H1 (cell line): ENCODE measurements at regions not wholly inside any gene's neighbourhood (a gene's known extent, or its start where the extent isn't known, plus 50 kb on each side); places are given as distances from the start of the nearest gene placed in this dataset.

Experiments used
- CTCF ChIA-PET: fragments of 300-600 bp; sonication (Branson Sonifier 250); formaldehyde crosslinking; loops from one replicate; lab custom pipeline; 2021; ENCODE audit not compliant: partially characterized antibody; lab: Charles Lee
- POLR2A ChIA-PET: fragments of 300-600 bp; sonication (Branson Sonifier 250); formaldehyde crosslinking; loops from one replicate; lab custom pipeline; 2021; ENCODE audit warnings: inconsistent platforms; ENCODE audit not compliant: partially characterized antibody; lab: Charles Lee
- DNase-seq, 2 experiments: peaks; one replicate each; pipeline versions ENCODE4 v3.0.0 to v3.0.0-alpha.2; 2010 to 2022; ENCODE audit warnings: low spot score in 2 of 2, low read depth in 1 of 2, mixed read lengths in 1 of 2
- FAIRE-seq: peaks from 2 replicates; lab custom pipeline; 2011; peaks lifted over from hg19 to GRCh38; lab: Jason Lieb, UNC
- H2AFZ ChIP-seq: 2 replicates; pipeline ENCODE4 v1.8.1; 2012; ENCODE audit warnings: low read length, inconsistent platforms
- H2AK5ac ChIP-seq: 2 replicates; pipeline ENCODE4 v1.6.1; 2013; ENCODE audit warnings: low read depth, low read length
- H2BK120ac ChIP-seq: replicated peaks from 2 replicates; pipeline ENCODE3; 2013; ENCODE audit warnings: low read depth, low read length, inconsistent platforms
- H2BK12ac ChIP-seq: 2 replicates; pipeline ENCODE4 v1.6.1; 2013; ENCODE audit warnings: low read depth, low read length
- H2BK15ac ChIP-seq: 2 replicates; pipeline ENCODE4 v1.6.1; 2013; ENCODE audit warnings: low read length
- H2BK20ac ChIP-seq: 2 replicates; pipeline ENCODE4 v1.6.1; 2013; ENCODE audit warnings: low read length
- H2BK5ac ChIP-seq: 2 replicates; pipeline ENCODE4 v1.6.1; 2013; ENCODE audit warnings: low read depth, low read length
- H3K14ac ChIP-seq: 2 replicates; pipeline ENCODE4 v1.6.1; 2013; ENCODE audit warnings: inconsistent platforms; ENCODE audit not compliant: insufficient read length
- H3K18ac ChIP-seq: 2 replicates; pipeline ENCODE4 v1.6.1; 2013; ENCODE audit warnings: low read length; ENCODE audit errors: extremely low read depth
- H3K23ac ChIP-seq: 2 replicates; pipeline ENCODE4 v1.6.1; 2013; ENCODE audit warnings: inconsistent platforms; ENCODE audit not compliant: insufficient read length
- H3K23me2 ChIP-seq: 2 replicates; pipeline ENCODE4 v1.6.1; 2013; ENCODE audit warnings: low read depth, low read length
- H3K27ac ChIP-seq: 2 replicates; pipeline ENCODE4 v1.6.1; 2011; ENCODE audit warnings: low read depth, low read length, inconsistent platforms
- H3K27me3 ChIP-seq, 4 experiments: replicated peaks in 1 of 4; 1 replicate in 1 of 4; 2 replicates in 3 of 4; pipeline versions ENCODE4 v1.6.1 to v1.8.1; 2011 to 2013; ENCODE audit warnings: low read length in 3 of 4, mild to moderate bottlenecking in 3 of 4, inconsistent platforms in 2 of 4, mixed read lengths in 2 of 4, moderate library complexity in 1 of 4; ENCODE audit not compliant: control insufficient read depth in 3 of 4, insufficient read depth in 3 of 4; ENCODE audit errors: extremely low read depth in 1 of 4
- H3K36me3 ChIP-seq, 4 experiments: 2 replicates each; pipeline versions ENCODE4 v1.6.1 to v1.8.1; 2011 to 2013; ENCODE audit warnings: mild to moderate bottlenecking in 4 of 4, low read length in 3 of 4, moderate library complexity in 2 of 4, control low read depth in 1 of 4, inconsistent platforms in 1 of 4; ENCODE audit not compliant: insufficient read depth in 4 of 4, control insufficient read depth in 2 of 4
- H3K4ac ChIP-seq: replicated peaks from 2 replicates; pipeline ENCODE3; 2013; ENCODE audit warnings: low read length, low read depth, mixed read lengths, inconsistent platforms; ENCODE audit not compliant: insufficient read length
- H3K4me1 ChIP-seq, 4 experiments: replicated peaks in 1 of 4; 1 replicate in 1 of 4; 2 replicates in 3 of 4; pipeline versions ENCODE4 v1.6.1 to v1.8.1; 2011 to 2013; ENCODE audit warnings: low read length in 3 of 4, inconsistent platforms in 2 of 4, mixed read lengths in 1 of 4; ENCODE audit not compliant: insufficient read depth in 4 of 4, control insufficient read depth in 3 of 4
- H3K4me2 ChIP-seq, 2 experiments: 2 replicates each; pipeline versions ENCODE4 v1.6.1 to v1.8.1; 2011 to 2013; ENCODE audit warnings: low read depth in 2 of 2, low read length in 2 of 2, control low read depth in 1 of 2, inconsistent platforms in 1 of 2, mild to moderate bottlenecking in 1 of 2; ENCODE audit not compliant: insufficient read depth in 1 of 2
- H3K4me3 ChIP-seq, 4 experiments: fragments of 200-600, 300-600 bp in 1 of 4; sonication (generic), shearing (Covaris generic), sonication (Bioruptor Twin) in 1 of 4; 2 replicates each; pipeline versions ENCODE4 v1.5.1 to v1.8.1; 2011 to 2016; ENCODE audit warnings: low read length in 4 of 4, low read depth in 3 of 4, control low read depth in 2 of 4, inconsistent platforms in 2 of 4, mild to moderate bottlenecking in 2 of 4, mixed read lengths in 1 of 4, moderate library complexity in 1 of 4; ENCODE audit not compliant: insufficient read depth in 2 of 4; ENCODE audit errors: extremely low read depth in 1 of 4
- H3K56ac ChIP-seq: replicated peaks from 2 replicates; pipeline ENCODE3; 2013; ENCODE audit warnings: low read depth, mild to moderate bottlenecking, mixed read lengths, low read length, inconsistent platforms; ENCODE audit not compliant: insufficient read length
- H3K79me1 ChIP-seq: 2 replicates; pipeline ENCODE4 v1.6.1; 2013; ENCODE audit warnings: low read depth, low read length, control low read depth
- H3K79me2 ChIP-seq, 2 experiments: 2 replicates each; pipeline versions ENCODE4 v1.6.1 to v1.8.1; 2012 to 2013; ENCODE audit warnings: low read length in 2 of 2, mild to moderate bottlenecking in 2 of 2, inconsistent platforms in 1 of 2; ENCODE audit not compliant: insufficient read depth in 2 of 2, control insufficient read depth in 1 of 2
- H3K9ac ChIP-seq, 4 experiments: replicated peaks in 1 of 4; 1 replicate in 1 of 4; 2 replicates in 3 of 4; pipeline versions ENCODE4 v1.6.1 to v1.8.1; 2011 to 2013; ENCODE audit warnings: low read depth in 3 of 4, low read length in 3 of 4, control low read depth in 2 of 4, mild to moderate bottlenecking in 2 of 4, moderate library complexity in 2 of 4, inconsistent platforms in 1 of 4; ENCODE audit errors: extremely low read depth in 1 of 4
- H3K9me3 ChIP-seq, 2 experiments: 2 replicates each; pipeline versions ENCODE4 v1.6.1 to v1.8.1; 2012 to 2013; ENCODE audit warnings: mild to moderate bottlenecking in 2 of 2, moderate library complexity in 2 of 2, control low read depth in 1 of 2, inconsistent platforms in 1 of 2, low read depth in 1 of 2, low read length in 1 of 2, mixed read lengths in 1 of 2; ENCODE audit not compliant: insufficient read depth in 2 of 2
- H4K20me1 ChIP-seq, 2 experiments: replicated peaks in 1 of 2; 2 replicates each; pipeline versions ENCODE3 to v1.8.1; 2011 to 2013; ENCODE audit warnings: inconsistent platforms in 2 of 2, low read length in 2 of 2, mild to moderate bottlenecking in 1 of 2; ENCODE audit not compliant: insufficient read depth in 2 of 2, control insufficient read depth in 1 of 2
- H4K5ac ChIP-seq: 2 replicates; pipeline ENCODE4 v1.6.1; 2013; ENCODE audit warnings: low read length, low read depth, mixed read lengths, inconsistent platforms; ENCODE audit not compliant: insufficient read length
- H4K8ac ChIP-seq: 2 replicates; pipeline ENCODE4 v1.8.0; 2013; ENCODE audit warnings: mild to moderate bottlenecking, moderate library complexity, low read length, inconsistent platforms; ENCODE audit not compliant: insufficient read depth; ENCODE audit errors: extremely low read depth
- H4K91ac ChIP-seq: replicated peaks from 2 replicates; pipeline ENCODE3; 2013; ENCODE audit warnings: low read length, mixed read lengths, inconsistent platforms; ENCODE audit not compliant: insufficient read length
- BCL11A ChIP-seq, 2 experiments: IDR thresholded peaks; one replicate each; pipeline ENCODE4 v1.6.1; 2011; ENCODE audit warnings: low read depth in 2 of 2, low read length in 2 of 2, mild to moderate bottlenecking in 2 of 2
- BRCA1 ChIP-seq: IDR thresholded peaks from 2 replicates; pipeline ENCODE4 v1.6.1; 2012; ENCODE audit warnings: low read depth, low read length, improper control_type of control experiment
- EP300 ChIP-seq, 2 experiments: IDR thresholded peaks; 1 replicate in 1 of 2; 2 replicates in 1 of 2; pipeline ENCODE4 v1.6.1; 2011 to 2012; ENCODE audit warnings: low read depth in 2 of 2, low read length in 2 of 2, mild to moderate bottlenecking in 2 of 2, borderline replicate concordance in 1 of 2, inconsistent platforms in 1 of 2, moderate library complexity in 1 of 2
- EZH2 ChIP-seq: fragments of 200-600 bp; sonication (generic); IDR thresholded peaks from 2 replicates; pipeline ENCODE4 v1.7.1; 2012; ENCODE audit warnings: low read depth, mild to moderate bottlenecking, moderate library complexity, low read length, inconsistent platforms; ENCODE audit not compliant: severe bottlenecking
- KDM1A ChIP-seq: fragments of 200-600, 300-600 bp; sonication (generic); IDR thresholded peaks from 2 replicates; pipeline ENCODE4 v1.7.1; 2016; ENCODE audit warnings: mild to moderate bottlenecking, low read length, borderline replicate concordance
- KDM5A ChIP-seq: fragments of 200-600 bp; IDR thresholded peaks from 2 replicates; pipeline ENCODE4 v1.7.1; 2012; ENCODE audit warnings: mild to moderate bottlenecking, low read length, inconsistent platforms, mixed read lengths
- POLR2AphosphoS5 ChIP-seq: IDR thresholded peaks from 2 replicates; pipeline ENCODE4 v1.6.1; 2011; ENCODE audit warnings: low read depth, low read length
- SAP30 ChIP-seq: fragments of 300-600 bp; sonication (generic); IDR thresholded peaks from 2 replicates; pipeline ENCODE4 v1.7.1; 2012; ENCODE audit warnings: low read length, moderate library complexity, mild to moderate bottlenecking, inconsistent platforms; ENCODE audit not compliant: insufficient read depth, insufficient replicate concordance
- SIX5 ChIP-seq: IDR thresholded peaks from 2 replicates; pipeline ENCODE4 v1.6.1; 2011; ENCODE audit warnings: mild to moderate bottlenecking, low read depth, low read length
- TAF1 ChIP-seq: IDR thresholded peaks from 2 replicates; pipeline ENCODE4 v1.6.1; 2011; ENCODE audit warnings: mild to moderate bottlenecking, low read depth, low read length
- TAF7 ChIP-seq: optimal IDR thresholded peaks from 2 replicates; pipeline ENCODE3; 2011; ENCODE audit warnings: low read depth, mild to moderate bottlenecking, inconsistent platforms, low read length, moderate library complexity, borderline replicate concordance
- WGBS, 2 experiments: shearing (Covaris generic) in 1 of 2; methylation state at CpG; one replicate each; pipeline versions ENCODE4 v1.1.6 to v1.1.7; 2013 to 2015; ENCODE audit warnings: low lambda C conversion rate in 2 of 2, mixed read lengths in 2 of 2, inconsistent platforms in 1 of 2, low coverage in 1 of 2, missing lambda C conversion rate in 1 of 2; ENCODE audit not compliant: insufficient replicate concordance in 2 of 2, insufficient coverage in 1 of 2, insufficient read length in 1 of 2; ENCODE audit errors: extremely low coverage in 1 of 2, missing lambda C conversion rate in 1 of 2; 5-methylcytosine and 5-hydroxymethylcytosine counted together
- TF ChIP-seq, protein P1 (sequence below): IDR thresholded peaks from 2 replicates; pipeline ENCODE4 v1.6.1; 2012; ENCODE audit warnings: inconsistent platforms
- TF ChIP-seq, protein P2 (sequence below): IDR thresholded peaks from 2 replicates; pipeline ENCODE4 v1.6.1; 2011; ENCODE audit warnings: low read length, improper control_type of control experiment

DNA sequence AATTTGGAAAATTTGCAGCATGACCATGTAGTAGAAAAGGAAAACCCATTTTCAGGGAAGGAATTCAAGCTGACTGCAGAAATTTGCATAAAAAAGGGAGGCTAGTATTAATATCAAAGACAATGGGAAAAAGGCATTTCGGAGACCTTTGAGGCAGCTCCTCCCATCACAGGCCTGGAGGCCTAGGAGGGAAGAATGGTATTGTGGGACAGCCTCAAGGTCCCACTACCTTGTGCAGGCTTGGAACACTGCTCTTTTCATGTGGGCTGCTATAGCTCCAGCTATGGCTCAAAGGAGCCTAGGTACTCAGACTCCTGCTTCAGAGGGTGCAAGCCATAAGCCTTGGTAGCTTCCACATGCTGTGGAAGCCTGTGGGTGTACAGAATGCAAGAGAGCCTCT, 139.3 kb downstream of the C1orf94 start:
- Histone ChIP-seq H3K18ac (no peak overlapping the region), H3K27ac (no peak overlapping the region)
- no peak for FAIRE-seq
- TF ChIP-seq EZH2 (no peak), KDM5A (no peak), BRCA1 (no peak), BCL11A (IDR thresholded peaks at IDR 0.05; ENCODE audit: low read depth in 2 of 2, low read length in 2 of 2) (no peak), SAP30 (no peak), SIX5 (no peak), KDM1A (no peak), TAF1 (no peak), TAF7 (no peak), POLR2AphosphoS5 (no peak), EP300 (IDR thresholded peaks at IDR 0.05; ENCODE audit: borderline replicate concordance in 1 of 2, low read depth in 2 of 2, low read length in 2 of 2) (no peak)
- TF ChIP-seq, protein P1, sequence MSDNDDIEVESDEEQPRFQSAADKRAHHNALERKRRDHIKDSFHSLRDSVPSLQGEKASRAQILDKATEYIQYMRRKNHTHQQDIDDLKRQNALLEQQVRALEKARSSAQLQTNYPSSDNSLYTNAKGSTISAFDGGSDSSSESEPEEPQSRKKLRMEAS = no peak
- TF ChIP-seq, protein P2, sequence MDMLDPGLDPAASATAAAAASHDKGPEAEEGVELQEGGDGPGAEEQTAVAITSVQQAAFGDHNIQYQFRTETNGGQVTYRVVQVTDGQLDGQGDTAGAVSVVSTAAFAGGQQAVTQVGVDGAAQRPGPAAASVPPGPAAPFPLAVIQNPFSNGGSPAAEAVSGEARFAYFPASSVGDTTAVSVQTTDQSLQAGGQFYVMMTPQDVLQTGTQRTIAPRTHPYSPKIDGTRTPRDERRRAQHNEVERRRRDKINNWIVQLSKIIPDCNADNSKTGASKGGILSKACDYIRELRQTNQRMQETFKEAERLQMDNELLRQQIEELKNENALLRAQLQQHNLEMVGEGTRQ = no peak

More for the DNA sequence above, 139.3 kb downstream of the C1orf94 start:
- 83% methylated on average over 1 of the region's 1 CpG; no CpG with 5 or more reads in 1 of the 2 experiments for WGBS, 2 experiments
- H4K8ac ChIP-seq = no peak overlapping the region
- no peak overlapping the region for H2BK5ac ChIP-seq
- H4K91ac ChIP-seq = no peak overlapping the region
- no peaks in the 10 kb centered on the region for H3K23me2 ChIP-seq
- H4K5ac ChIP-seq = no peak overlapping the region
- H2AK5ac ChIP-seq = no peak overlapping the region
- DNase-seq = no peak
- no peaks in the 10 kb centered on the region for H3K36me3 ChIP-seq
- no peak overlapping the region for H3K56ac ChIP-seq
- H3K14ac ChIP-seq = no peak overlapping the region
- no peak overlapping the region for H2BK15ac ChIP-seq
- POLR2A ChIA-PET = no interaction called here
- no peaks in the 10 kb centered on the region for H3K79me2 ChIP-seq
- no peaks in the 10 kb centered on the region for H3K4me1 ChIP-seq
- no peak overlapping the region for H2BK120ac ChIP-seq
- peaks cover 14 to 17% of the 10 kb centered on the region in 2 experiments for H3K9me3 ChIP-seq
- peaks cover 0 to 1% (median 0%) of the 10 kb centered on the region in 4 experiments; a peak in 1 of 7 replicates for H3K27me3 ChIP-seq
- no peak overlapping the region for H3K4me2 ChIP-seq
- H3K23ac ChIP-seq = no peak overlapping the region
- no peak overlapping the region for H3K9ac ChIP-seq
- no peaks in the 10 kb centered on the region for H4K20me1 ChIP-seq
- H2BK20ac ChIP-seq = no peak overlapping the region
- no peak overlapping the region for H3K4me3 ChIP-seq
- CTCF ChIA-PET = interaction anchor here (1.1 to 1.2 kb wide), 2 partner anchors 15 to 39 kb away, joined by 3 to 4 read pairs; no protein-coding TSS in a partner anchor
- no peak overlapping the region for H2AFZ ChIP-seq
- no peaks in the 10 kb centered on the region for H3K79me1 ChIP-seq
- H2BK12ac ChIP-seq = no peak overlapping the region
- H3K4ac ChIP-seq = no peak overlapping the region
